NCI-H2081 treated with DMSO at 0.1 percent for 48 hours (cell line): ENCODE measurements at regions not wholly inside any gene's neighbourhood (a gene's known extent, or its start where the extent isn't known, plus 50 kb on each side); places are given as distances from the start of the nearest gene placed in this dataset.
A peak's percentile ranks its signal among the peaks of the same experiment; 100 is the strongest.
"Not testable (repeated sequence)": the region's sequence is repeated elsewhere in the genome, so short reads cannot be mapped to it uniquely, and the experiment has no call there.

Experiments
- DNase-seq: peaks from one replicate; lab custom pipeline; 2025; lab: John Stamatoyannopoulos, UW

- DNase-seq, result no peak
These were observed 127.5 kb upstream of the SOD1 start for GRCh38 chr21:31531967-31532366.

GRCh38 chr21:31530897-31531705 is 128.4 kb upstream of the SOD1 start:
- peak; percentile 97 for DNase-seq

GRCh38 chr21:31530364-31530763 is 129.1 kb upstream of the SOD1 start:
- DNase-seq, result peak; percentile 5

GRCh38 chr21:31529406-31529805 is 130.1 kb upstream of the SOD1 start:
- no peak for DNase-seq

GRCh38 chr21:31526040-31526439 is 133.5 kb upstream of the SOD1 start:
- DNase-seq, result no peak

- DNase-seq, result no peak
These were observed 135.4 kb upstream of the SOD1 start for GRCh38 chr21:31524140-31524539.

- DNase-seq, result no peak
These were observed 138.0 kb upstream of the SOD1 start for GRCh38 chr21:31521515-31521914.

- peak; percentile 73 for DNase-seq
These were observed 138.9 kb upstream of the SOD1 start for GRCh38 chr21:31520561-31521098.

- no peak for DNase-seq
These were observed 140.9 kb upstream of the SOD1 start for GRCh38 chr21:31518580-31518979.

GRCh38 chr21:31517664-31518414 is 141.7 kb upstream of the SOD1 start:
- no peak for DNase-seq

- no peak for DNase-seq
These were observed 144.2 kb upstream of the SOD1 start for GRCh38 chr21:31515253-31515652.

- DNase-seq, result no peak
These were observed 144.9 kb upstream of the SOD1 start for GRCh38 chr21:31514598-31514997.

GRCh38 chr21:31513541-31513940 is 146.0 kb upstream of the SOD1 start:
- not testable (repeated sequence) for DNase-seq

GRCh38 chr21:31511999-31512398 is 147.5 kb upstream of the SOD1 start:
- DNase-seq, result not testable (repeated sequence)

GRCh38 chr21:31511258-31511657 is 148.2 kb upstream of the SOD1 start:
- DNase-seq, result no peak

- DNase-seq, result no peak
These were observed 150.1 kb upstream of the SOD1 start for GRCh38 chr21:31509194-31510017.

- no peak for DNase-seq
These were observed 153.5 kb upstream of the SOD1 start for GRCh38 chr21:31505975-31506374.

- no peak for DNase-seq
These were observed 155.6 kb upstream of the SOD1 start for GRCh38 chr21:31503939-31504338.

GRCh38 chr21:31503467-31503866 is 156.0 kb upstream of the SOD1 start:
- no peak for DNase-seq

- no peak for DNase-seq
These were observed 156.9 kb upstream of the SOD1 start for GRCh38 chr21:31502537-31503143.

- DNase-seq, result no peak
These were observed 157.6 kb upstream of the SOD1 start for GRCh38 chr21:31501926-31502325.

- DNase-seq, result no peak
These were observed 156.9 kb upstream of the TIAM1 start for GRCh38 chr21:31500982-31501381.
